Heart right ventricle (tissue), 16 donors: ENCODE measurements at regions not wholly inside any gene's neighbourhood (a gene's known extent, or its start where the extent isn't known, plus 50 kb on each side); places are given as distances from the start of the nearest gene placed in this dataset.

Experiments used
- ATAC-seq, 8 donors: fragments of 200-7000 bp; cut with Tn5 transposase; one replicate each; pipeline ENCODE4 v1.9.1; 2020; ENCODE audit warnings: mild to moderate bottlenecking in 8 of 8, moderate library complexity in 8 of 8, moderate number of reproducible peaks in 1 of 8
- DNase-seq, 2 donors: peaks; one replicate each; pipeline ENCODE4 v3.0.0-alpha.2; 2020
- H3K27ac ChIP-seq, 10 donors: fragments of 200-600 bp; sonication (generic) in 2 of 10; one replicate each; pipeline versions ENCODE4 v1.5.0 to v1.8.0; 2020 to 2022; ENCODE audit warnings: mild to moderate bottlenecking in 3 of 10
- H3K27me3 ChIP-seq, 7 donors: fragments of 200-600 bp; one replicate each; pipeline ENCODE4 v1.8.0; 2021 to 2022; ENCODE audit warnings: mild to moderate bottlenecking in 2 of 7
- H3K36me3 ChIP-seq, 9 donors: fragments of 200-600 bp; sonication (generic) in 1 of 9; one replicate each; pipeline versions ENCODE4 v1.5.0 to v1.8.0; 2020 to 2022; ENCODE audit warnings: mild to moderate bottlenecking in 2 of 9
- H3K4me1 ChIP-seq, 9 donors: fragments of 200-600 bp; sonication (generic) in 1 of 9; one replicate each; pipeline versions ENCODE4 v1.5.0 to v1.8.0; 2020 to 2022; ENCODE audit warnings: mild to moderate bottlenecking in 4 of 9
- H3K4me3 ChIP-seq, 10 donors: fragments of 200-600 bp; sonication (generic) in 2 of 10; one replicate each; pipeline versions ENCODE4 v1.5.0 to v1.8.0; 2020 to 2022; ENCODE audit warnings: mild to moderate bottlenecking in 7 of 10, moderate library complexity in 2 of 10
- H3K9me3 ChIP-seq, 11 donors: fragments of 200-600 bp in 10 of 11; sonication (generic) in 2 of 11; one replicate each; pipeline versions ENCODE4 v1.5.0 to v1.8.0; 2013 to 2022; ENCODE audit warnings: mild to moderate bottlenecking in 2 of 11, control low read depth in 1 of 11, moderate library complexity in 1 of 11
- CTCF ChIP-seq, 9 donors: fragments of 200-600 bp; sonication (generic) in 2 of 9; IDR thresholded peaks; one replicate each; pipeline versions ENCODE4 v1.5.0 to v1.8.0; 2021 to 2022; ENCODE audit warnings: antibody characterized with exemption in 9 of 9, mild to moderate bottlenecking in 5 of 9, moderate library complexity in 1 of 9
- WGBS, 2 donors: extraction: QIAGEN DNeasy Blood & Tissue Kit; methylation state at CpG; one replicate each; pipeline ENCODE4 v1.1.7; 2013; ENCODE audit warnings: inconsistent platforms in 1 of 2; 5-methylcytosine and 5-hydroxymethylcytosine counted together
- intact Hi-C, 10 donors: fragments of 100-400 bp; cut with DNase I; formaldehyde crosslinking; loops; one replicate each; pipeline versions ENCODE4 v1.11.1 to v1.14.2; 2022
- donor health status: Arrhythmogenic right ventricular cardiomyopathy.
- donor health status: ischemic (EF 13 %, LVEDD 7.1; RV severe dilation, severe dysfunction).
- donor health status: healthy with polysubstance abuse.
- donor health status: DM: no; HTN: yes; CAD: no.
- donor health status: DM: no; HTN: no; CAD: no.
- donor health status: ischemic (EF 25% LVEDD 6.9; RV normal size, moderate dysfunction).
- donor health status: ischemic (EF 25% LVEDD 5.7; RV mildly dilated, moderate dysfunction).
- donor health status: healthy.
- donor health status: DM: yes; HTN: yes; CAD: no.
- donor health status: Ischemic cardiomyopathy.
- donor health status: ischemic (EF 35%, LVEDD 5.7; RV mildly dilated, moderate dysfunction).
- donor health status: nonischemic (EF 11% LVEDD 7.7; RV severe dilation, severe dysfunction).
- donor health status: DM: yes; HTN: yes; CAD: no.
- donor health status: PGD.
- donor health status: ischemic (EF 29% LVEDD 5.4; RV normal size, mild dysfunction).
- donor health status: nonischemic (EF 23%, LVEDD 6.1; RV moderate dilation, normal function).

GRCh38 chr14:84202486-84202885, 1327.5 kb upstream of the FLRT2 start:
- H3K36me3 ChIP-seq: no peaks in the 10 kb centered on the region
- no peak for TF ChIP-seq CTCF (IDR thresholded peaks at IDR 0.05)
- no peaks in the 10 kb centered on the region for H3K4me1 ChIP-seq
- H3K4me3 ChIP-seq: no peak overlapping the region
- H3K27ac ChIP-seq: no peak overlapping the region
- H3K9me3 ChIP-seq: peaks cover 0 to 16% (median 0%) of the 10 kb centered on the region in 11 donors
- intact Hi-C loops: no loop called here
- WGBS, 2 donors: 32 to 53% methylated on average over 2 of the region's 2 CpGs
- no peaks in the 10 kb centered on the region for H3K27me3 ChIP-seq
- ATAC-seq (no peak), DNase-seq (no peak)

GRCh38 chr14:84203896-84204295, 1326.0 kb upstream of the FLRT2 start:
- Histone ChIP-seq H3K36me3 (no peaks in the 10 kb centered on the region), H3K4me1 (no peaks in the 10 kb centered on the region), H3K4me3 (no peak overlapping the region), H3K27ac (no peak overlapping the region), H3K27me3 (no peaks in the 10 kb centered on the region), H3K9me3 (peaks cover 0 to 16% (median 0%) of the 10 kb centered on the region in 11 donors)
- no peak for TF ChIP-seq CTCF (IDR thresholded peaks at IDR 0.05)
- ATAC-seq (no peak), DNase-seq (no peak)
- intact Hi-C loops: no loop called here

- no peak overlapping the region for H3K4me3 ChIP-seq
- intact Hi-C loops: no loop called here
- no peak for TF ChIP-seq CTCF (IDR thresholded peaks at IDR 0.05)
- no peak overlapping the region for H3K27ac ChIP-seq
- ATAC-seq: no peak
- H3K4me1 ChIP-seq: no peaks in the 10 kb centered on the region
- H3K9me3 ChIP-seq: peaks cover 0 to 20% (median 0%) of the 10 kb centered on the region in 11 donors
- DNase-seq: no peak
- no peaks in the 10 kb centered on the region for H3K27me3 ChIP-seq
- 88 to 92% methylated on average over 7 of the region's 7 CpGs for WGBS, 2 donors
- no peaks in the 10 kb centered on the region for H3K36me3 ChIP-seq
Observed at GRCh38 chr14:84208451-84208850, 1321.5 kb upstream of the FLRT2 start.

GRCh38 chr14:84209031-84209430, 1320.9 kb upstream of the FLRT2 start:
- Histone ChIP-seq H3K4me3 (no peak overlapping the region), H3K9me3 (peaks cover 0 to 20% (median 0%) of the 10 kb centered on the region in 11 donors), H3K36me3 (no peaks in the 10 kb centered on the region), H3K4me1 (no peaks in the 10 kb centered on the region), H3K27me3 (no peaks in the 10 kb centered on the region), H3K27ac (no peak overlapping the region)
- 74 to 79% methylated on average over 1 of the region's 1 CpG for WGBS, 2 donors
- TF ChIP-seq CTCF (IDR thresholded peaks at IDR 0.05): no peak
- no peak for DNase-seq
- no peak for ATAC-seq
- intact Hi-C loops: no loop called here

DNA sequence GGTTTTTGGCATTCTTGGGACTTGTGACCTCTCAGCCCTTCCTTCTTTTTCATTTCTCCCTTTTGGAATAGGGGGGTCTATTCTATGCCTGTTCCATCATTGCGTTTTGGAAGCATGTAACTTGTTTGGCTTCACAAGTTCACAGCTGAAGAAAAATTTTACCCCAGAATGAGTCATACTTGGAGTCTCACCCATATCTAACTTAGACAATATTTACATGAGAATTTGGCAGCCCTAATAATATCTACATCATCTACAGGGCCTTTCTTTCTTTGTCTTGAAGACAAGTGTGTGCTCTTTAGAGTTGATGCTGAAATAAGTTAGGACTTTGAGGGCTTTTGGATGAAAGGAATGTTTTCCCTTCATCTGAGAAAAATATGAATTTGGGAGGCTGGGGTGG, 1312.9 kb upstream of the FLRT2 start:
- no peaks in the 10 kb centered on the region for H3K27me3 ChIP-seq
- H3K36me3 ChIP-seq: no peaks in the 10 kb centered on the region
- intact Hi-C loops: no loop called here
- H3K9me3 ChIP-seq: peaks cover 0 to 54% (median 12%) of the 10 kb centered on the region in 11 donors
- DNase-seq (no peak), ATAC-seq (no peak)
- WGBS, 2 donors: 79 to 89% methylated on average over 1 of the region's 1 CpG
- H3K4me3 ChIP-seq: no peak overlapping the region
- no peak for TF ChIP-seq CTCF (IDR thresholded peaks at IDR 0.05)
- H3K4me1 ChIP-seq: no peaks in the 10 kb centered on the region
- H3K27ac ChIP-seq: no peak overlapping the region
